ENCODE measurements at regions not wholly inside any gene's neighbourhood (a gene's known extent, or its start where the extent isn't known, plus 50 kb on each side); places are given as distances from the start of the nearest gene placed in this dataset.
"Not testable (repeated sequence)": the region's sequence is repeated elsewhere in the genome, so short reads cannot be mapped to it uniquely, and the experiment has no call there.

- DNase-seq (ENCODE audit: low read depth) = no peak
- H3K4me3 ChIP-seq (ENCODE audit: low read length) = no peak overlapping the region
- no peak for TF ChIP-seq CTCF (IDR thresholded peaks at IDR 0.05; ENCODE audit: insufficient read depth, low read depth, low read length, missing control alignments)
Measured at GRCh38 chr10:43921478-43921877, 272.8 kb upstream of the ZNF32 start.

GRCh38 chr10:43920236-43920758 is 271.6 kb upstream of the ZNF32 start:
- DNase-seq (ENCODE audit: low read depth); H3K4me3 ChIP-seq (ENCODE audit: low read length): not testable (repeated sequence)

GRCh38 chr10:43913676-43914235 is 265.1 kb upstream of the ZNF32 start:
- no peak for DNase-seq (ENCODE audit: low read depth)
- TF ChIP-seq CTCF (IDR thresholded peaks at IDR 0.05; ENCODE audit: insufficient read depth, low read depth, low read length, missing control alignments) = no peak
- H3K4me3 ChIP-seq (ENCODE audit: low read length) = no peak overlapping the region

GRCh38 chr10:43912469-43912868 is 263.8 kb upstream of the ZNF32 start:
- no peak overlapping the region for H3K4me3 ChIP-seq (ENCODE audit: low read length)
- no peak for TF ChIP-seq CTCF (IDR thresholded peaks at IDR 0.05; ENCODE audit: insufficient read depth, low read depth, low read length, missing control alignments)
- DNase-seq (ENCODE audit: low read depth) = no peak

- H3K4me3 ChIP-seq (ENCODE audit: low read length) = no peak overlapping the region
- no peak for DNase-seq (ENCODE audit: low read depth)
- no peak for TF ChIP-seq CTCF (IDR thresholded peaks at IDR 0.05; ENCODE audit: insufficient read depth, low read depth, low read length, missing control alignments)
Measured at GRCh38 chr10:43906490-43906889, 257.8 kb upstream of the ZNF32 start.

GRCh38 chr10:43905512-43906236 is 257.0 kb upstream of the ZNF32 start:
- H3K4me3 ChIP-seq (ENCODE audit: low read length) = no peak overlapping the region
- TF ChIP-seq CTCF (IDR thresholded peaks at IDR 0.05; ENCODE audit: insufficient read depth, low read depth, low read length, missing control alignments) = no peak
- no peak for DNase-seq (ENCODE audit: low read depth)

GRCh38 chr10:43904844-43905243 is 256.2 kb upstream of the ZNF32 start:
- no peak overlapping the region for H3K4me3 ChIP-seq (ENCODE audit: low read length)
- TF ChIP-seq CTCF (IDR thresholded peaks at IDR 0.05; ENCODE audit: insufficient read depth, low read depth, low read length, missing control alignments) = no peak
- DNase-seq (ENCODE audit: low read depth) = no peak

All from epithelial cell of esophagus (primary cell).